HG03103 (cell line): ENCODE measurements at regions not wholly inside any gene's neighbourhood (a gene's known extent, or its start where the extent isn't known, plus 50 kb on each side); places are given as distances from the start of the nearest gene placed in this dataset.

ENCODE experiments used
- ATAC-seq: cut with Tn5 transposase; IDR thresholded peaks from one replicate; pipeline ENCODE4 v1.9.1; 2021; ENCODE audit warnings: low read depth; ENCODE audit not compliant: unreplicated experiment

GRCh38 chr4:34198966-34199365 lies 2045.3 kb downstream of the ARAP2 start:
- no peak for ATAC-seq

GRCh38 chr4:34200535-34200934 lies 2043.8 kb downstream of the ARAP2 start:
- ATAC-seq: no peak

GRCh38 chr4:34202154-34202553 lies 2042.2 kb downstream of the ARAP2 start:
- no peak for ATAC-seq

- no peak for ATAC-seq
Measured at GRCh38 chr4:34220601-34221000, 2023.7 kb downstream of the ARAP2 start.

GRCh38 chr4:34221986-34222385 lies 2022.3 kb downstream of the ARAP2 start:
- no peak for ATAC-seq

GRCh38 chr4:34236118-34236517 lies 2008.2 kb downstream of the ARAP2 start:
- ATAC-seq: no peak

GRCh38 chr4:34245276-34245675 lies 1999.0 kb downstream of the ARAP2 start:
- no peak for ATAC-seq

GRCh38 chr4:34250562-34250961 lies 1993.8 kb downstream of the ARAP2 start:
- ATAC-seq: no peak

- no peak for ATAC-seq
Measured at GRCh38 chr4:34253239-34253638, 1991.1 kb downstream of the ARAP2 start.

- ATAC-seq: no peak
Measured at GRCh38 chr4:34258176-34258575, 1986.1 kb downstream of the ARAP2 start.

GRCh38 chr4:34261799-34262314 lies 1982.5 kb downstream of the ARAP2 start:
- ATAC-seq: no peak

GRCh38 chr4:34269613-34270012 lies 1974.7 kb downstream of the ARAP2 start:
- ATAC-seq: no peak

- ATAC-seq: no peak
Measured at GRCh38 chr4:34271479-34272355, 1972.6 kb downstream of the ARAP2 start.

GRCh38 chr4:34279011-34279410 lies 1965.3 kb downstream of the ARAP2 start:
- no peak for ATAC-seq

- no peak for ATAC-seq
Measured at GRCh38 chr4:34280131-34280530, 1964.2 kb downstream of the ARAP2 start.

- no peak for ATAC-seq
Measured at GRCh38 chr4:34281826-34282225, 1962.5 kb downstream of the ARAP2 start.

GRCh38 chr4:34289489-34289888 lies 1954.8 kb downstream of the ARAP2 start:
- no peak for ATAC-seq

GRCh38 chr4:34289962-34290361 lies 1954.4 kb downstream of the ARAP2 start:
- no peak for ATAC-seq

- no peak for ATAC-seq
Measured at GRCh38 chr4:34293459-34293858, 1950.9 kb downstream of the ARAP2 start.

- ATAC-seq: no peak
Measured at GRCh38 chr4:34309383-34309906, 1934.9 kb downstream of the ARAP2 start.

- no peak for ATAC-seq
Measured at GRCh38 chr4:34318773-34319172, 1925.5 kb downstream of the ARAP2 start.
